GM12878 (cell line): ENCODE measurements at regions not wholly inside any gene's neighbourhood (a gene's known extent, or its start where the extent isn't known, plus 50 kb on each side); places are given as distances from the start of the nearest gene placed in this dataset.

Experiments
- CREB1 ChIP-seq: IDR thresholded peaks from 2 replicates; pipeline ENCODE4 v1.6.1; 2012; ENCODE audit warnings: low read depth, mild to moderate bottlenecking, inconsistent platforms
- CUX1 ChIP-seq: IDR thresholded peaks from 2 replicates; pipeline ENCODE4 v1.6.1; 2012; ENCODE audit warnings: improper control_type of control experiment, low read depth, low read length; ENCODE audit not compliant: insufficient replicate concordance
- ESRRA ChIP-seq: IDR thresholded peaks from 2 replicates; pipeline ENCODE4 v1.6.1; 2012; ENCODE audit warnings: mild to moderate bottlenecking, low read length, improper control_type of control experiment
- LARP7 ChIP-seq: fragments of 450-650 bp; IDR thresholded peaks from 2 replicates; pipeline ENCODE4 v1.6.1; 2017; ENCODE audit warnings: mild to moderate bottlenecking
- RUNX3 ChIP-seq: IDR thresholded peaks from 2 replicates; pipeline ENCODE4 v1.6.1; 2012; ENCODE audit warnings: low read length, inconsistent platforms
- SMAD1 ChIP-seq: fragments of 450-650 bp; IDR thresholded peaks from 2 replicates; pipeline ENCODE4 v1.6.1; 2018; ENCODE audit warnings: mild to moderate bottlenecking, low read depth; ENCODE audit not compliant: partially characterized antibody
- TARDBP ChIP-seq: IDR thresholded peaks from 2 replicates; pipeline ENCODE4 v1.6.1; 2016; ENCODE audit warnings: borderline replicate concordance
- TF ChIP-seq, protein P1 (sequence below): IDR thresholded peaks from 2 replicates; pipeline ENCODE4 v1.6.1; 2012; ENCODE audit warnings: low read depth, low read length, improper control_type of control experiment

DNA sequence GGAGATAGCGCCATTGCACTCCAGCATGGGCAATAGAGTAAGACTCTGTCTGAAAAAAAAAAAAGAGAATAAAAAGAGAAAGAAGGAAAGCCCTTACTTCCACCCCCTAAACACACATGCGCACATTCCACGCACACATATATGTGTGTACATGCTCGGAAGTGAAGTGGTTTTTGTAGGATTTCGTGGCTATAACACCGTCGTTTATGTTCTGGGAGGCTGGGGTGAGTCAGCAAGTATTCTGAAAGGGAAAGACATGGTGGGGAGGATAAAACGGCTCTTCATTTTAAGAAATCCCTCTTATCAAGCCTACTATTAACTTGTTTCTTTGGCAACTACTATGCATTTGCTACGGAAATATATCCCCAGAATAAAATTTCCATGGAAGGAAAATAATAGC, 422.8 kb upstream of the TBL1XR1 start (continued):
- TF ChIP-seq CUX1 (no peak), LARP7 (no peak), RUNX3 (no peak), ESRRA (no peak), SMAD1 (no peak), TARDBP (no peak), CREB1 (no peak)
- TF ChIP-seq, protein P1, sequence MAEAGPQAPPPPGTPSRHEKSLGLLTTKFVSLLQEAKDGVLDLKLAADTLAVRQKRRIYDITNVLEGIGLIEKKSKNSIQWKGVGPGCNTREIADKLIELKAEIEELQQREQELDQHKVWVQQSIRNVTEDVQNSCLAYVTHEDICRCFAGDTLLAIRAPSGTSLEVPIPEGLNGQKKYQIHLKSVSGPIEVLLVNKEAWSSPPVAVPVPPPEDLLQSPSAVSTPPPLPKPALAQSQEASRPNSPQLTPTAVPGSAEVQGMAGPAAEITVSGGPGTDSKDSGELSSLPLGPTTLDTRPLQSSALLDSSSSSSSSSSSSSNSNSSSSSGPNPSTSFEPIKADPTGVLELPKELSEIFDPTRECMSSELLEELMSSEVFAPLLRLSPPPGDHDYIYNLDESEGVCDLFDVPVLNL: no peak
